Mammary epithelial cell (primary cell): ENCODE measurements at regions not wholly inside any gene's neighbourhood (a gene's known extent, or its start where the extent isn't known, plus 50 kb on each side); places are given as distances from the start of the nearest gene placed in this dataset.

Experiments used
- CTCF ChIP-seq, 2 donors: IDR thresholded peaks in 1 of 2; conservative IDR thresholded peaks in 1 of 2; 2 replicates each; pipeline ENCODE4 v1.5.1; 2011 to 2012; ENCODE audit warnings: inconsistent platforms in 2 of 2, low read length in 2 of 2, mild to moderate bottlenecking in 2 of 2, control low read depth in 1 of 2, low read depth in 1 of 2; ENCODE audit not compliant: insufficient read depth in 1 of 2; ENCODE audit errors: extremely low read depth in 1 of 2
- EZH2 ChIP-seq: IDR thresholded peaks from 2 replicates; pipeline ENCODE4 v1.6.1; 2012; ENCODE audit warnings: low read length, inconsistent platforms, borderline replicate concordance

GRCh38 chr9:87226896-87227295, 270.8 kb upstream of the DAPK1 start:
- no peak for TF ChIP-seq CTCF (conservative IDR thresholded peaks at IDR 0.05 in 1 of 2, IDR thresholded peaks at IDR 0.05 in 1 of 2; ENCODE audit: extremely low read depth in 1 of 2, insufficient read depth in 1 of 2, low read depth in 1 of 2, low read length in 2 of 2)
- TF ChIP-seq EZH2 = no peak
